ENCODE measurements at regions not wholly inside any gene's neighbourhood (a gene's known extent, or its start where the extent isn't known, plus 50 kb on each side); places are given as distances from the start of the nearest gene placed in this dataset.

- Histone ChIP-seq H3K27ac (ENCODE audit: insufficient read depth, low read length) (no peak overlapping the region), H2AFZ (replicated peaks; ENCODE audit: low read length, poor library complexity) (no peak overlapping the region), H3K9ac (ENCODE audit: low read depth, low read length) (no peak overlapping the region), H3K23ac (ENCODE audit: low read depth, low read length) (no peak overlapping the region), H3K18ac (ENCODE audit: low read depth, low read length) (no peak overlapping the region), H4K8ac (ENCODE audit: low read depth in 2 of 2, low read length in 2 of 2) (no peak overlapping the region), H2BK120ac (ENCODE audit: low read depth, low read length) (no peak overlapping the region), H2BK15ac (ENCODE audit: low read depth, low read length) (no peak overlapping the region), H3K36me3 (ENCODE audit: control insufficient read depth, insufficient read depth, low read length) (no peaks in the 10 kb centered on the region), H3K14ac (replicated peaks; ENCODE audit: low read depth, low read length) (no peak overlapping the region), H4K5ac (ENCODE audit: low read depth, low read length) (no peak overlapping the region), H3K4me1 (ENCODE audit: control insufficient read depth, insufficient read depth, low read length) (no peaks in the 10 kb centered on the region), H3K9me3 (ENCODE audit: control insufficient read depth, insufficient read depth, low read length) (no peaks in the 10 kb centered on the region), H3K4me2 (ENCODE audit: low read depth, low read length) (no peak overlapping the region), H3K4me3 (ENCODE audit: insufficient read depth, low read depth, low read length) (no peak overlapping the region), H3K9me1 (ENCODE audit: insufficient read depth, low read length) (no peaks in the 10 kb centered on the region), H3K79me1 (ENCODE audit: low read depth in 1 of 2, low read length in 2 of 2) (no peaks in the 10 kb centered on the region), H2BK5ac (ENCODE audit: low read depth, low read length, poor library complexity, severe bottlenecking) (no peak overlapping the region), H2BK20ac (ENCODE audit: low read depth, low read length) (no peak overlapping the region), H3K4ac (ENCODE audit: low read depth, low read length) (no peak overlapping the region), H4K91ac (ENCODE audit: insufficient read depth, low read depth, low read length) (no peak overlapping the region), H3K27me3 (ENCODE audit: control insufficient read depth, insufficient read depth, low read length) (no peaks in the 10 kb centered on the region), H3K56ac (ENCODE audit: extremely low read depth, insufficient read depth, low read length) (no peak overlapping the region), H2AK5ac (ENCODE audit: low read depth, low read length) (no peak overlapping the region), H2AK9ac (replicated peaks; ENCODE audit: low read depth, low read length, poor library complexity) (no peak overlapping the region), H4K20me1 (ENCODE audit: insufficient read depth, low read length) (no peaks in the 10 kb centered on the region)
- intact Hi-C loops (cut with micrococcal nuclease) = no loop called here
- dilution Hi-C loops (cut with HindIII; ENCODE audit: low sequenced_read_pairs, unreplicated experiment) = no loop called here
- no peak for TF ChIP-seq RCOR1 (IDR thresholded peaks at IDR 0.05; ENCODE audit: insufficient replicate concordance, low read length)
- no peak for TF ChIP-seq USF2 (IDR thresholded peaks at IDR 0.05; ENCODE audit: low read depth, low read length)
- no peak for DNase-seq
- no TSS peak for BruUV-seq (replicated peaks)
- in situ Hi-C loops (cut with MboI; ENCODE audit: low sequenced_read_pairs) = no loop called here
- no peak for ATAC-seq (ENCODE audit: low read depth)
- POLR2A ChIA-PET (ENCODE audit: unreplicated experiment) = no interaction called here
- WGBS, 2 experiments (ENCODE audit: extremely low coverage in 2 of 2, insufficient read length in 1 of 2) = no CpG with 5 or more reads among the region's 3 CpGs
- CTCF ChIA-PET = no interaction called here
Measured at GRCh38 chr15:46251903-46252302, 617.1 kb downstream of the SQOR start.

Data from IMR-90 (cell line).